BE2C (cell line): ENCODE measurements at regions not wholly inside any gene's neighbourhood (a gene's known extent, or its start where the extent isn't known, plus 50 kb on each side); places are given as distances from the start of the nearest gene placed in this dataset.
"Not testable (repeated sequence)": the region's sequence is repeated elsewhere in the genome, so short reads cannot be mapped to it uniquely, and the experiment has no call there.

Experiments used
- DNase-seq: peaks from one replicate; pipeline ENCODE4 v3.0.0-alpha.2; 2020
- H3K27me3 ChIP-seq: fragments of 250-450 bp; sonication (Bioruptor Pico); 2 replicates; pipeline ENCODE4 v1.5.1; 2020; ENCODE audit warnings: mild to moderate bottlenecking
- H3K36me3 ChIP-seq: fragments of 250-450 bp; sonication (Bioruptor Pico); 2 replicates; pipeline ENCODE4 v1.5.1; 2020; ENCODE audit warnings: mild to moderate bottlenecking
- H3K4me1 ChIP-seq: fragments of 250-450 bp; sonication (Bioruptor Pico); 2 replicates; pipeline ENCODE4 v1.5.1; 2020
- H3K4me3 ChIP-seq: 2 replicates; pipeline ENCODE4 v1.5.1; 2011; ENCODE audit warnings: low read depth, low read length
- H3K9me3 ChIP-seq: fragments of 250-450 bp; sonication (Bioruptor Pico); 2 replicates; pipeline ENCODE4 v1.5.1; 2020
- CTCF ChIP-seq: IDR thresholded peaks from 2 replicates; pipeline ENCODE4 v1.5.1; 2012; ENCODE audit warnings: mild to moderate bottlenecking, low read depth, low read length

GRCh38 chr7:142584765-142585164, 164.5 kb upstream of the PRSS1 start:
- H3K36me3 ChIP-seq = no peaks in the 10 kb centered on the region
- TF ChIP-seq CTCF = no peak
- H3K27me3 ChIP-seq = no peaks in the 10 kb centered on the region
- H3K9me3 ChIP-seq = no peaks in the 10 kb centered on the region
- no peaks in the 10 kb centered on the region for H3K4me1 ChIP-seq
- DNase-seq = no peak
- H3K4me3 ChIP-seq = no peak overlapping the region

GRCh38 chr7:142583446-142583845, 165.8 kb upstream of the PRSS1 start:
- no peaks in the 10 kb centered on the region for H3K4me1 ChIP-seq
- H3K4me3 ChIP-seq = no peak overlapping the region
- TF ChIP-seq CTCF = no peak
- H3K9me3 ChIP-seq = no peaks in the 10 kb centered on the region
- DNase-seq = no peak
- H3K27me3 ChIP-seq = no peaks in the 10 kb centered on the region
- no peaks in the 10 kb centered on the region for H3K36me3 ChIP-seq

- Histone ChIP-seq H3K9me3 (no peaks in the 10 kb centered on the region), H3K4me3 (no peak overlapping the region), H3K4me1 (no peaks in the 10 kb centered on the region), H3K36me3 (no peaks in the 10 kb centered on the region), H3K27me3 (no peaks in the 10 kb centered on the region)
- no peak for TF ChIP-seq CTCF
- no peak for DNase-seq
These were observed 166.9 kb upstream of the PRSS1 start for GRCh38 chr7:142582351-142582750.

DNA sequence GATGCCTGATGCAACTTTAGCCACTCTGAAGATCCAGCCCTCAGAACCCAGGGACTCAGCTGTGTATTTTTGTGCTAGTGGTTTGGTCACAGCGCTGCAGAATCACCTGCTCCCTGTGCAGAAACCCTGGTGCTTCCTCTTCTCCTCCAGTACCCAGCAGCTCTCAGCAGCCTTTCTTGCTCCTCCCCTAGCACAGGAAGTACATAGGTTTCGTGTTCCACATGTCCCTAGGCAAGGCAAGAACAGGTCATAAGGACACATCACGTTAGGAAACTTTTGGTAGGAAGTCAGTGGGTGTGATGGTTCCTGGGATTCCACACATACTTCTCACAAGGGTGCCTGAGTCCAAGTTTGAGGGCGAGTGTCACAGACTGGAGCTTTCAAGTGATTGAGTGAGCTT, 167.9 kb upstream of the PRSS1 start:
- no peak overlapping the region for H3K4me3 ChIP-seq
- no peak for TF ChIP-seq CTCF
- DNase-seq = no peak
- no peaks in the 10 kb centered on the region for H3K27me3 ChIP-seq
- H3K9me3 ChIP-seq = no peaks in the 10 kb centered on the region
- no peaks in the 10 kb centered on the region for H3K36me3 ChIP-seq
- no peaks in the 10 kb centered on the region for H3K4me1 ChIP-seq

DNA sequence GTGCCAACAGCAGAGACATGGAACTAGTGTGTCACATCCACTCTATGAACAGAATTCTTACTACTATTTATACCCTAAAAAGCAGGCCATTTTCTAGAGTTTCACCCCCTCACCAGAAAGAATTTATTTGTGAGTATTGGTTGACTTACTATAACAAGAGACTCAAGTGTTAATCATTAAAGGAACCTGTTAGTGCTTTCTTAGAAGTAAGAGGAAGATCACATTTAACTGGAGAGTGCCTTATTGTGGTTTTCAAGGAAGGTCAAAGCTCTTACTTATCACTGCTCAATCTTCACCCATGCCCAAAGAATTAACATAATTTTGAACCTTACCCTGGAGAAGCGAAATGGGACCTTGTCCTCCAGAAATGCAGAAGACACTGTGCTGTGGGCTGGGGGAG, 169.3 kb upstream of the PRSS1 start:
- H3K4me1 ChIP-seq = no peaks in the 10 kb centered on the region

DNA sequence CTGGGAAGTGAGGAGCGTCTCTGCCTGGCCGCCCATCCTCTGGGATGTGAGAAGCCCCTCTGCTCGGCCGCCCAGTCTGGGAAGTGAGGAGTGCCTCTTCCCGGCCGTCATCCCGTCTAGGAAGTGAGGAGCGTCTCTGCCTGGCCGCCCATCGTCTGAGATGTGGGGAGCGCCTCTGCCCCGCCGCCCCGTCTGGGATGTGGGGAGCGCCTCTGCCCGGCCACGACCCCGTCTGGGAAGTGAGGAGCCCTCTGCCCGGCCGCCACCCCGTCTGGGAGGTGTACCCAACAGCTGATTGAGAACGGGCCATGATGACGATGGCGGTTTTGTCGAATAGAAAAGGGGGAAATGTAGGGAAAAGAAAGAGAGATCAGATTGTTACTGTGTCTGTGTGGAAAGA, 173.9 kb upstream of the PRSS1 start:
- not testable (repeated sequence) for DNase-seq, H3K27me3 ChIP-seq, H3K9me3 ChIP-seq, H3K36me3 ChIP-seq, H3K4me1 ChIP-seq, H3K4me3 ChIP-seq

More for the DNA sequence above, 169.3 kb upstream of the PRSS1 start:
- no peak for TF ChIP-seq CTCF
- no peaks in the 10 kb centered on the region for H3K9me3 ChIP-seq
- no peak overlapping the region for H3K4me3 ChIP-seq
- no peaks in the 10 kb centered on the region for H3K27me3 ChIP-seq
- H3K36me3 ChIP-seq = no peaks in the 10 kb centered on the region
- no peak for DNase-seq

DNA sequence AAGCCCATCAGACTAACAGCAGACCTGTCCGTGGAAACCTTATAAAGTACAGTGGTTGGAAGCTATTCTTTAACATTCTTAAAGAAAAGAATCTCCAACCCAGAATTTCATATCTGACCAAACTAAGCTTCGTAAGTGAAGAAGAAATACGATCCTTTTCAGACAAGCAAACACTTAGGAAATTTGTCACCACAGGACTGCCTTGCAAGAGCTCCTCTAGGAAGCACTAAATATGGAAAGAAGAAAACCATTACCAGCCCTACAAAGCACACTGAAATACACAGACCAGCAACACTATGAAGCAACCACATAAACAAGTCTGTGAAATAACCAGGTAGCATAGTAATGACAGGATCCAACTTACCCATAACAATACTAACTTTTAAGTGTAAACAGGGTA, 177.7 kb upstream of the PRSS1 start:
- no peak for TF ChIP-seq CTCF
- DNase-seq = no peak
- Histone ChIP-seq H3K4me3 (no peak overlapping the region), H3K9me3 (no peaks in the 10 kb centered on the region), H3K4me1 (no peaks in the 10 kb centered on the region), H3K36me3 (no peaks in the 10 kb centered on the region), H3K27me3 (no peaks in the 10 kb centered on the region)
